ENCODE measurements at regions not wholly inside any gene's neighbourhood (a gene's known extent, or its start where the extent isn't known, plus 50 kb on each side); places are given as distances from the start of the nearest gene placed in this dataset.
"Not testable (repeated sequence)": the region's sequence is repeated elsewhere in the genome, so short reads cannot be mapped to it uniquely, and the experiment has no call there.

- not testable (repeated sequence) for TF ChIP-seq EZH2 (conservative IDR thresholded peaks at IDR 0.05; ENCODE audit: low read depth, low read length); AKNA (CRISPR knock-in tag; IDR thresholded peaks at IDR 0.05; ENCODE audit: borderline replicate concordance); HDAC6 (IDR thresholded peaks at IDR 0.05; ENCODE audit: low read depth, low read length); ZNF317 (CRISPR knock-in tag; IDR thresholded peaks at IDR 0.05); ZNF274 (CRISPR knock-in tag; IDR thresholded peaks at IDR 0.05); HMG20B (CRISPR knock-in tag; conservative IDR thresholded peaks at IDR 0.05); HNRNPK (IDR thresholded peaks at IDR 0.05; ENCODE audit: low read depth, low read length, poor library complexity, severe bottlenecking); PCBP2 (optimal IDR thresholded peaks at IDR 0.05; ENCODE audit: low read depth, low read length, poor library complexity, severe bottlenecking); CREB1 (IDR thresholded peaks at IDR 0.05); CREB1 (CRISPR knock-in tag; IDR thresholded peaks at IDR 0.05)
- TF ChIP-seq, protein P1, sequence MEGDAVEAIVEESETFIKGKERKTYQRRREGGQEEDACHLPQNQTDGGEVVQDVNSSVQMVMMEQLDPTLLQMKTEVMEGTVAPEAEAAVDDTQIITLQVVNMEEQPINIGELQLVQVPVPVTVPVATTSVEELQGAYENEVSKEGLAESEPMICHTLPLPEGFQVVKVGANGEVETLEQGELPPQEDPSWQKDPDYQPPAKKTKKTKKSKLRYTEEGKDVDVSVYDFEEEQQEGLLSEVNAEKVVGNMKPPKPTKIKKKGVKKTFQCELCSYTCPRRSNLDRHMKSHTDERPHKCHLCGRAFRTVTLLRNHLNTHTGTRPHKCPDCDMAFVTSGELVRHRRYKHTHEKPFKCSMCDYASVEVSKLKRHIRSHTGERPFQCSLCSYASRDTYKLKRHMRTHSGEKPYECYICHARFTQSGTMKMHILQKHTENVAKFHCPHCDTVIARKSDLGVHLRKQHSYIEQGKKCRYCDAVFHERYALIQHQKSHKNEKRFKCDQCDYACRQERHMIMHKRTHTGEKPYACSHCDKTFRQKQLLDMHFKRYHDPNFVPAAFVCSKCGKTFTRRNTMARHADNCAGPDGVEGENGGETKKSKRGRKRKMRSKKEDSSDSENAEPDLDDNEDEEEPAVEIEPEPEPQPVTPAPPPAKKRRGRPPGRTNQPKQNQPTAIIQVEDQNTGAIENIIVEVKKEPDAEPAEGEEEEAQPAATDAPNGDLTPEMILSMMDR (CRISPR knock-in tag; IDR thresholded peaks at IDR 0.05): not testable (repeated sequence)
Measured at GRCh38 chr2:389985-390384, 102.1 kb upstream of the ALKAL2 start.

Data from HepG2 (cell line).